ENCODE measurements at regions not wholly inside any gene's neighbourhood (a gene's known extent, or its start where the extent isn't known, plus 50 kb on each side); places are given as distances from the start of the nearest gene placed in this dataset.
"Not testable (repeated sequence)": the region's sequence is repeated elsewhere in the genome, so short reads cannot be mapped to it uniquely, and the experiment has no call there.

GRCh38 chr13:55981381-55981780, 1159.3 kb upstream of the PRR20A start:
- no peak for DNase-seq (ENCODE audit: low read depth)

DNA sequence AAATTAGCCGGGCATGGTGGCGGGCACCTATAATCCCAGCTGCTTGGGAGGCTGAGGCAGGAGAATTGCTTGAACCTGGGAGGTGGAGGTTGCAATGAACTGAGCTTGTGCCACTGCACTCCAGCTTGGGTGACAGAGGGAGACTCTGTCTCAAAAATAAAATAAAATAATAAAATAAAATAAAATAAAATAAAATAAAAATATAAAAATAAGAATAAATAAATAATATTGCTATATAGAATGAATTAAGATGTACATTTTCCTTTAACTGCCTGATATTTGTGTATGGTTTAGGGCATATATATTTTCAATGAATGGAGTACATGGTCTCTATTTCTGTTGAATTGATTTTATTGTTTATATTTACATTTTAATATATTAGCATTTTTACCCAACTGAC, 1156.7 kb upstream of the PRR20A start:
- DNase-seq (ENCODE audit: low read depth), result not testable (repeated sequence)

DNA sequence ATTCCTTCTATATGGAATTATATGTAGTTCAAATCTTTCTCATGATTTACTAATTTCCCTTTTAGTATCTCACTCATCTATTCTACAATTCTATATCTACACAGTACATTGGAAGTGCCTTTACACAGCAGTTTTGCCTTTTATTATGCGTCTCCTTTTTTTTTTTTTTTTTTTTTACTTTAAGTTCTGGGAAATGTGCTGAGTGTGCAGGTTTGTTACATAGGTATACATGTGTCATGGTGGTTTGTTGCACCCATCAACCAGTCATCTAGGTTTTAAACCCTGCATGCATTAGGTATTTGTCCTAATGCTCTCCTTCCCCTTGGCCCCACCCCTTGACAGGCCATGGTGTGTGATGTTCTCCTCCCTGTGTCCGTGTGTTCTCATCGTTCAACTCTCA, 1150.1 kb upstream of the PRR20A start:
- DNase-seq (ENCODE audit: low read depth), result no peak

DNA sequence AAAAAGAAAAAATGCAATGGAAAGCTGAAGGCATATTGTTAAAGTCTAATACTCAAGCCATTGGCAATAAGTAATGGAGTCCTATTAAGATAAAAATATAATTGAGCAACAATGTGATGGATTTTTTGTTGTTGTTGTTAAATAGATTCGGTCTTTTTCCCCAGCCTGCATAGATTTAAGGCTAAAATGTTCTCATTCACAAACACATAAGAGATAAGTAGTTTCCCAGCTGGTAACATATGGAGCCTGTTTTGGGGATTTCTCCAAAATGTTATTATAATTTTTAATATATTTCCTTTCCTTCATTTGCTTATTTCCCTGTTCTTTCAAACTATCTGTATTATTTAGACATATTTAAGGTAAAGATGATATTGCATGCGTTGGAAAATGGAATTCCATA, 1149.1 kb upstream of the PRR20A start:
- no peak for DNase-seq (ENCODE audit: low read depth)

DNA sequence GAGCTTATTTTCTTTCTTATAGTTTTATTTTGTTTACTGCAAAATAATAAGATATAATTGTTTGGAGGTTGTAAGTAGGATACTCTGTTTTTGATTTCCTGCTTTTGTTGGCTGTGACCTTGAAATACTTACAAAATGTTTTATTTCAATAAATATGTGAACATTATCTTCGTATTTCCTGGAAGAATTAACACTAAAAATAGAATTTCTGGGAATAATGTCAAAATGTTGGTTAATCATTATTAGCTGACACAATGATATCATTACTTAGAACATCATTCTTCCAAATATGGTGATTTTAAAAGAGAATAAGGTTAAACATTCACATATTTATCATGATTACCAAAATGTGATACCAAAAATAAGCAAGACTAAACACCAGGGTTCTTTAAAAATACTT, 1148.6 kb upstream of the PRR20A start:
- no peak for DNase-seq (ENCODE audit: low read depth)

- DNase-seq (ENCODE audit: low read depth), result no peak
Observed at GRCh38 chr13:55999709-56000108, 1141.0 kb upstream of the PRR20A start.

- no peak for DNase-seq (ENCODE audit: low read depth)
Observed at GRCh38 chr13:56009418-56009817, 1131.3 kb upstream of the PRR20A start.

- no peak for DNase-seq (ENCODE audit: low read depth)
Observed at GRCh38 chr13:56012644-56013043, 1128.1 kb upstream of the PRR20A start.

DNA sequence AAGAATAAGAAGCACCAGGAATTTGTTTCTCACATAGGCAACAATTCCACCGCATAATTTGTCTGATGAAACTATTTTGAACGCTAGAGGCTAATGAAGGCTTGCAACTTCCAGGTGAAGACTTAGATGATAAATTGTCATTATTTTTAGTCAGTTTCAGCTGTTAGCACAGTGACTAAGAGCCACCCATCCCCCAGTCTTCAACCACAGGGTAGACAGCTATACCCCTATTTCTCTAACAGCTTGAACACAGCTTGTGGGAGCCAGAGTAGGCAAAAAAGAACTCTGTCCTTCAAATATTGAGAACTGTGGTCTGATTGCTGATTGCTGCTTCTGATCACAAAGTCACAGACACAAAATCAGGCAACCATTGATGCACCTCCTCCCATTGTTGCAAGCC, 1124.8 kb upstream of the PRR20A start:
- DNase-seq (ENCODE audit: low read depth), result no peak

DNA sequence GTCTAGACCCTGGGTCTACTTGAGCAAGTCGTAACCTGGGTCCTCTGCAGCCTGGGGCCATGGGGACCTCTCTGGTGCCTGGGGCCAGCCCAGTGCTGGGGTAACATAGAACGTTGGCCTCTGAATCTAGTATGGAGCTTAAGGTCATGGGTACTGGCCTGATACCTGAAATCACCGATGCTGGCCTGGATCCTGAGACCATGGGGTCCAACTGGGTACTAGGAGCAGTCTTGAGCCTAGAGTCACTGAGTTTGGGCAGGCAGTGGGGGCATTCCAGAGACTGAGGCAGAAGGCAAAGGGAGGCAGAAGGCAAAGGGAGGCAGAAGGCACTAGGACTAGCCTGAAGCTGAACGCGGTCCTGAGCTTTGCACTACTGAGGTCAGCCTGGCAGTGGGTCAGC, 1121.1 kb upstream of the PRR20A start:
- no peak for DNase-seq (ENCODE audit: low read depth)

GRCh38 chr13:56020425-56020824, 1120.3 kb upstream of the PRR20A start:
- no peak for DNase-seq (ENCODE audit: low read depth)

DNA sequence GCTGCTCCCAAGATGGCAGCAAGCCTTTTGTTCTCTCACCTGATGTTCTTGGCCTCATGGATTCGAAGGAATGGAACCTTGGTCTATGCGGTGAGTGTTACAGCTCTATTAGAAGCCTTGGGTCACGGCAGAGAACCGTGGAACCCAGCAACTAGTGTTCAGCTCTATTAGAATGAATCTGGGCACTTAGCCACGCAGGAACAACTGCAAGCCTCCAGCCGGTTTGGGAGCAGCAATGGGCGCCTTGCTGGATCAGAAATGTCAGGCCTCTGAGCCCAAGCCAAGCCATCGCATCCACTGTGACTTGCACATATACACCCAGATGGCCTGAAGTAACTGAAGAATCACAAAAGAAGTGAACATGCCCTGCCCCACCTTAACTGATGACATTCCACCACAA, 1100.7 kb upstream of the PRR20A start:
- no peak for DNase-seq (ENCODE audit: low read depth)

DNA sequence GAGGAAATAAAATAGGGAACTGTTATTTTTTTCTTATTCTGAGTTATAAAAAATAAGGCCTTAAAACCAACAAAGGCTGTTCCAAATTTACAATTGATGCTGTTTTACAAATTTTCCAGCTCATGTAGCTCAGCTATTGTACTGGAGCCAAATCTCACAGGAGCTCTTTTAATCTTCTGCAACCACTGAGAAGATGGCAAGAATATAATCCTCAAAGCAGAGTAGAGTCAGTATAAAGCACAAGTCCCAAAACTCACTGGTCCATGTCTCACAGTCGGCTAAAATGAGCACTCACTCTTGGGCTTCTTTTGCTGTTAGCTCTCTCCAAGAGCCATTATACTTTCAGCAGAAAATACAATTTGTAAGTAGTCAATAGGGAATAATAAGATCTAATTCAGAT, 1074.4 kb upstream of the PRR20A start:
- DNase-seq (ENCODE audit: low read depth), result no peak

- DNase-seq (ENCODE audit: low read depth), result no peak
Observed at GRCh38 chr13:56102641-56103040, 1038.1 kb upstream of the PRR20A start.

- no peak for DNase-seq (ENCODE audit: low read depth)
Observed at GRCh38 chr13:56110751-56111150, 1030.0 kb upstream of the PRR20A start.

DNA sequence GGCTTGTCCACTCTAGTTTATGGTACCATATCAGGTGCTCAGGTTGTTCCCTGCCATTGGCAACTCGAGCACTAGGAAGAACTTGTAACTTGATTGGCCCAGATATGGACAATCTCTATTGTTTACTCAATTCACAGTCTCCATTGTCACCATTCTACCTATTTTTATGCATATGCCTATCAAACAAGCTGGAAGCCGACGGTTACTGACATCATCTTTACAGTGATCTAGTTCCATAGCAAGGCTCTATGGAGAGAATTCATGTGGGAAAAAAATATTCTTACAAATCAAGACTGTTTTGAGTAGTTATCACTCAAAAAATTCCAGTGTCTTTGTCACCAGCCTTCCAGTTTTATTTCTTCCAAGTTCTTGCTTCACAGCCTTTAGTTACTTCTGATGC, 1006.2 kb upstream of the PRR20A start:
- DNase-seq (ENCODE audit: low read depth), result no peak

DNA sequence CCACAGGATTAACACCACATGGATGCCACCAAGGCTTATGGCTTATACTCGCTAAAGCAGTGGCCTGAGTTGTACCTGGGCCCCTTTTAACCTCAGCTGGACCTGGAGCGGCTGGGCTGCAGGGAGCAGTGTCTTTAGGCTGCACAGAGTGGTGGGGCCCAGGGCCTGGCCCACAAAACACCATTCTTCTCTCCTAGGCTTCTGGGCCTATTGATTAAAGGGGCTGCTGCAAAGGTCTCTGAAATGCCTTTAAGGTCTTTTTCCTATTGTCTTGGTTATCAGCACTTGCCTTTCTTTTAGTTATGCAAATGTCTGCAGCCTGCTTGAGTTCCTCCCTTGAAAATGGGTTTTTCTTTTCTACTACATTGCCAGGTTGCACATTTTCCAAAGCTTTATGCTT, 973.9 kb upstream of the PRR20A start:
- DNase-seq (ENCODE audit: low read depth), result no peak

- no peak for DNase-seq (ENCODE audit: low read depth)
Observed at GRCh38 chr13:56168581-56168980, 972.1 kb upstream of the PRR20A start.

DNA sequence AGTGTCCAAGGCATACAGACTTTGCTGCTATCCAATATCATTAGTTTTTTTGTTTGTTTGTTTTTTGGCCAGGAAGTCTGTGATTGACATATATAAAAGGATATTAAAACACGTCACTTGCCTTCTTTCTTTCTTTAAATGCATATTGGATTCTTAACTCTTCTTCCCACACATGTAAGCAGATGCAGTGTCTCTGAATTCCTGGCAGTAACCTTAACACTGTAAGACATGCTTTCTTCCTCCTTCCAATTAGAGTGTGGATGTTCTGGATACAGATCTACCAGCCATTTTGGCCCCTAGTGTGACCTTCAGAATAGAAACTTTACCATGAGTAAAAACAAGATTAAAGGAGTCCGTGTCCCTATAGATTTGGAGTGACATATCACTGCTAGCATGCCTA, 967.4 kb upstream of the PRR20A start:
- DNase-seq (ENCODE audit: low read depth), result no peak

DNA sequence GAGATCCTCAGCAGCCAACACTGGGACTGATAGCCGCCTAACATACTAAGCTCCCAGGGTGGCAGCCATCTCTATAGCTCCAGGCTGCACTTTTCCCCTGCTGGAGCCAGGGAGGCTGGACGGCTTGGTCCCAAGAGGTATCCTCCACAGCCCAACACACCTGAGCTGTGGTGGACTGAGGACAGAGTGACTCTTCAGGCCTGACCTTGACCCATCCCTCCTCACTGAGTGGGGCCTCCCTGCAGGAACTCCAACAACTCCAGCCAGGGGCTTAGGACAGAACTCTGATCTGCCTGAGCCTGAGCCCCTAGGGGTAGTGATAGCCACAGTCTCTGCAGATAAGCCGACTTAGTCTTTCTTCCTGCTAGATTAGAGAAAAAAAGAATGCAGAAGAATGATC, 958.1 kb upstream of the PRR20A start:
- DNase-seq (ENCODE audit: low read depth), result no peak

GRCh38 chr13:56187331-56187730, 953.4 kb upstream of the PRR20A start:
- DNase-seq (ENCODE audit: low read depth), result no peak

- not testable (repeated sequence) for DNase-seq (ENCODE audit: low read depth)
Observed at GRCh38 chr13:56188582-56188981, 952.1 kb upstream of the PRR20A start.

- no peak for DNase-seq (ENCODE audit: low read depth)
Observed at GRCh38 chr13:56189439-56189838, 951.3 kb upstream of the PRR20A start.

- DNase-seq (ENCODE audit: low read depth), result no peak
Observed at GRCh38 chr13:56189978-56190377, 950.7 kb upstream of the PRR20A start.

- DNase-seq (ENCODE audit: low read depth), result no peak
Observed at GRCh38 chr13:56198350-56198749, 942.4 kb upstream of the PRR20A start.
